Karpas-422 (cell line): ENCODE measurements at regions not wholly inside any gene's neighbourhood (a gene's known extent, or its start where the extent isn't known, plus 50 kb on each side); places are given as distances from the start of the nearest gene placed in this dataset.

Source experiments
- DNase-seq: peaks from one replicate; pipeline ENCODE4 v3.0.0-alpha.2; 2015
- H2AFZ ChIP-seq: fragments of 200-600 bp; sonication (generic); 2 replicates; pipeline ENCODE4 v1.6.1; 2014; ENCODE audit warnings: antibody characterized with exemption, low read length, mixed read lengths
- H3K27ac ChIP-seq: fragments of 200-600 bp; sonication (generic); 2 replicates; pipeline ENCODE4 v1.5.1; 2014; ENCODE audit warnings: mild to moderate bottlenecking, low read length, moderate library complexity
- H3K27me3 ChIP-seq: fragments of 200-600 bp; sonication (generic); 2 replicates; pipeline ENCODE4 v1.6.1; 2014; ENCODE audit warnings: low read length, mixed read lengths
- H3K36me3 ChIP-seq: fragments of 200-600 bp; sonication (generic); 2 replicates; pipeline ENCODE4 v1.6.1; 2014; ENCODE audit warnings: low read length, mixed read lengths; ENCODE audit not compliant: insufficient read depth
- H3K4me1 ChIP-seq: fragments of 200-600 bp; sonication (generic); 2 replicates; pipeline ENCODE4 v1.6.1; 2014; ENCODE audit warnings: mild to moderate bottlenecking, low read length, mixed read lengths
- H3K4me2 ChIP-seq: fragments of 200-600 bp; sonication (generic); 2 replicates; pipeline ENCODE4 v1.6.1; 2014; ENCODE audit warnings: low read length, low read depth, mild to moderate bottlenecking; ENCODE audit not compliant: poor library complexity, severe bottlenecking
- H3K4me3 ChIP-seq: fragments of 200-600 bp; sonication (generic); 2 replicates; pipeline ENCODE4 v1.5.1; 2014; ENCODE audit warnings: mild to moderate bottlenecking, antibody characterized with exemption, low read length, mixed read lengths
- H3K79me2 ChIP-seq: fragments of 200-600 bp; sonication (generic); 2 replicates; pipeline ENCODE4 v1.6.1; 2014; ENCODE audit warnings: mild to moderate bottlenecking, low read length, mixed read lengths
- H3K9ac ChIP-seq: fragments of 200-600 bp; sonication (generic); 2 replicates; pipeline ENCODE4 v1.6.0; 2014; ENCODE audit warnings: low read length
- H3K9me2 ChIP-seq: fragments of 200-600 bp; sonication (generic), shearing (Covaris generic); replicated peaks from 2 replicates; pipeline ENCODE4 v1.6.0; 2014; ENCODE audit warnings: mild to moderate bottlenecking, low read length, moderate library complexity; ENCODE audit not compliant: insufficient read depth
- H3K9me3 ChIP-seq: fragments of 300-700, 200-600 bp; sonication (generic); 2 replicates; pipeline ENCODE4 v1.6.1; 2014; ENCODE audit warnings: low read length, mixed read lengths
- H4K20me1 ChIP-seq: fragments of 200-600 bp; sonication (generic); 2 replicates; pipeline ENCODE4 v1.6.1; 2014; ENCODE audit warnings: mild to moderate bottlenecking, antibody characterized with exemption, low read length, low read depth; ENCODE audit not compliant: insufficient read depth

- no peaks in the 10 kb centered on the region for H3K4me1 ChIP-seq
Measured at GRCh38 chr11:91188484-91188883, 965.6 kb upstream of the CHORDC1 start.

DNA sequence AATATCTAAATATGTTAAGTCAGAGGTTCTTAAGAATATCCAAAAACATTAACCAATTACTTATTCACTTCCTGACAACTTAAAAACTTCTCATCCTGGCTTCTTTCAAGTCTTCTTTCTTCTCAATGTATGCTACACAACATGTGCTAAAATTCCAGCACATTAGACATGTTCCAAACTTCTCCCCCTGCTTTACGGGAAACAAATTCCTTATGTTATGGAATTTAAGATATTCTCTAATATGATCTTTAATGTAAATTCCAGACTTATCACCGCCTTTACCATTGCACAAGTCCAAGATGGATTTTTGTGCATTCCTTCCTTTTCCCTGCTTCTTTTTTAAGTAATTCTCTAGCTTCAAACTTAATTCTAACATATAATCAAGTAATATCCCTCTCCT, 964.5 kb upstream of the CHORDC1 start:
- no peaks in the 10 kb centered on the region for H3K36me3 ChIP-seq
- no peaks in the 10 kb centered on the region for H4K20me1 ChIP-seq
- H3K9me2 ChIP-seq = no peaks in the 10 kb centered on the region; the same call in 1 of the 2 replicates
- no peak overlapping the region for H3K4me3 ChIP-seq
- no peaks in the 10 kb centered on the region for H3K27me3 ChIP-seq
- H2AFZ ChIP-seq = no peak overlapping the region
- H3K79me2 ChIP-seq = no peaks in the 10 kb centered on the region
- DNase-seq = no peak
- peaks cover 12% of the 10 kb centered on the region for H3K9me3 ChIP-seq
- H3K27ac ChIP-seq = no peak overlapping the region
- no peak overlapping the region for H3K9ac ChIP-seq
- H3K4me2 ChIP-seq = no peak overlapping the region
- H3K4me1 ChIP-seq = no peaks in the 10 kb centered on the region

More at GRCh38 chr11:91188484-91188883, 965.6 kb upstream of the CHORDC1 start:
- Histone ChIP-seq H3K27ac (no peak overlapping the region), H3K27me3 (no peaks in the 10 kb centered on the region), H3K36me3 (no peaks in the 10 kb centered on the region), H3K9me2 (no peaks in the 10 kb centered on the region; the same call in 1 of the 2 replicates), H3K4me2 (no peak overlapping the region), H2AFZ (no peak overlapping the region; the same call in 1 of the 2 replicates), H3K9me3 (peaks cover 12% of the 10 kb centered on the region), H3K4me3 (no peak overlapping the region), H4K20me1 (no peaks in the 10 kb centered on the region), H3K9ac (no peak overlapping the region), H3K79me2 (no peaks in the 10 kb centered on the region)
- DNase-seq = no peak

DNA sequence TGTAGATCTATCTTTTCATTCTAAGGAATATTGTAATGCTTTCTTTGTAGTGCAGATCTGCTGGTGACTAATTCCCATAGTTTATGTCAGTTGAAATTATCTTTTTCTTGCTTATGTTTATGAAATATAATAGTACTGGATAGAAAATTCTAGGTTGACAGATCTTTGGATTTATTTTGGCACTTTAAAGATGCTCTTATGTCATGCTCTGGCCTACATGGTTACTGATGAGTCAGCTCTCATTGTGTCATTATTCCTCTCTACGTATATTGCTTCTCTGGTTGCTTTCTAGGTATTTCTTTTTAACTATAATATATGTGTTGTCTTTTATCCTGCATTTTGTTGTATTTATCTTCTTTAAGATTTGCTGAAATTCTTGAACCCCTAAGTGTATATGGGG, 955.5 kb upstream of the CHORDC1 start:
- Histone ChIP-seq H3K9ac (no peak overlapping the region), H3K4me3 (no peak overlapping the region), H3K9me3 (no peaks in the 10 kb centered on the region; the same call in none of the 2 replicates), H3K27ac (no peak overlapping the region), H3K9me2 (no peaks in the 10 kb centered on the region), H3K27me3 (no peaks in the 10 kb centered on the region), H3K4me1 (no peaks in the 10 kb centered on the region), H3K4me2 (no peak overlapping the region), H4K20me1 (no peaks in the 10 kb centered on the region), H2AFZ (no peak overlapping the region), H3K36me3 (no peaks in the 10 kb centered on the region), H3K79me2 (no peaks in the 10 kb centered on the region)
- DNase-seq = no peak

DNA sequence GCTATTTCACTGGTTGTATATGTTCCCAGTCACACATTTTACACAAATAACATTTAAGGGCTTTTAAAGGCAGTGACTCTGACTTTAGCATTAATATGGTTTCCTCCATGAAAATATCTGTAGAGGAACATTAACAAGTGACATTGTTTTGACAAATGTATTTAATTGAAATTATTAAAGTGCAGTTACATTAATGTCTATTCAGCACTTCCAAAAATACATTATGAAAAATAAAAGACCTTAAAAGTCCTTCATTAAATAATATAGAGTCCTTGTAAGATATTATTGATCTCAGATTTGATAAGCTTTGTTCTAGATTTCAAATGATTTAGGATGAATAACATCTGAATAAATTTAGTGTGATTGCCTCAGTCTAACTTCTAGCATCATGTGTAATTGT, 951.9 kb upstream of the CHORDC1 start:
- H3K4me1 ChIP-seq = no peaks in the 10 kb centered on the region
- H4K20me1 ChIP-seq = no peaks in the 10 kb centered on the region
- no peaks in the 10 kb centered on the region for H3K79me2 ChIP-seq
- no peak for DNase-seq
- H3K4me2 ChIP-seq = no peak overlapping the region
- no peaks in the 10 kb centered on the region for H3K27me3 ChIP-seq
- no peak overlapping the region for H3K27ac ChIP-seq
- H3K9me2 ChIP-seq = no peaks in the 10 kb centered on the region
- no peaks in the 10 kb centered on the region for H3K36me3 ChIP-seq
- H3K4me3 ChIP-seq = no peak overlapping the region
- no peaks in the 10 kb centered on the region; the same call in 1 of the 2 replicates for H3K9me3 ChIP-seq
- H3K9ac ChIP-seq = no peak overlapping the region
- no peak overlapping the region for H2AFZ ChIP-seq

- DNase-seq = no peak
- Histone ChIP-seq H3K27me3 (no peaks in the 10 kb centered on the region), H3K79me2 (no peaks in the 10 kb centered on the region), H4K20me1 (no peaks in the 10 kb centered on the region), H3K4me1 (no peaks in the 10 kb centered on the region), H3K36me3 (no peaks in the 10 kb centered on the region), H2AFZ (no peak overlapping the region), H3K27ac (no peak overlapping the region), H3K9me2 (no peaks in the 10 kb centered on the region), H3K4me3 (no peak overlapping the region), H3K4me2 (no peak overlapping the region), H3K9ac (no peak overlapping the region), H3K9me3 (no peaks in the 10 kb centered on the region)
Measured at GRCh38 chr11:91174193-91174592, 951.3 kb upstream of the CHORDC1 start.

- Histone ChIP-seq H3K79me2 (no peaks in the 10 kb centered on the region), H3K9ac (no peak overlapping the region), H3K4me2 (no peak overlapping the region), H3K4me1 (no peaks in the 10 kb centered on the region), H3K4me3 (no peak overlapping the region), H3K9me3 (no peaks in the 10 kb centered on the region), H3K36me3 (no peaks in the 10 kb centered on the region), H3K27ac (no peak overlapping the region), H4K20me1 (no peaks in the 10 kb centered on the region), H3K27me3 (no peaks in the 10 kb centered on the region), H3K9me2 (no peaks in the 10 kb centered on the region), H2AFZ (no peak overlapping the region)
- DNase-seq = no peak
Measured at GRCh38 chr11:91173701-91174100, 950.9 kb upstream of the CHORDC1 start.

GRCh38 chr11:91170711-91171110, 947.9 kb upstream of the CHORDC1 start:
- Histone ChIP-seq H3K79me2 (no peaks in the 10 kb centered on the region), H3K27me3 (no peaks in the 10 kb centered on the region), H3K27ac (no peak overlapping the region), H3K4me3 (no peak overlapping the region), H3K4me1 (no peaks in the 10 kb centered on the region), H3K4me2 (no peak overlapping the region), H2AFZ (no peak overlapping the region), H3K9me3 (no peaks in the 10 kb centered on the region), H3K36me3 (no peaks in the 10 kb centered on the region), H4K20me1 (no peaks in the 10 kb centered on the region), H3K9me2 (0 out of 2 replicates have a peak, but pooled peaks cover 5% of the 10 kb centered on the region), H3K9ac (no peak overlapping the region)
- no peak for DNase-seq

DNA sequence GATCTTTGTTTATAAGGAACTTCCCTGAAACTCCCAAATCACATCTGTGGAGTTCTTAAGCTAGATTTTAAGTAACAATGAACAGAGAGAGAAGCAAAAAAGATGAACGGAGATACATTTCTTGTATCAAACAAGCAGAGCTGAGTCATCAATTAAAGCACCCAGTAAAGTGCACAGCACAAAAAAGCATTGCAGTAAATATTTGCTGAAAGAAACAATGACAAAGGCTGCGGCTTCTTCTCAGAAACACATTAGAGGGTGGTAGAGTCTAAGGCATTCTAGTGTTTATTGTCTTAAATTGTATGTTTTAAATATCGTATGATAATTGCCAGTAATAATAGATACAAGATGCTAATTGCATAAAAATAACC, 941.6 kb upstream of the CHORDC1 start:
- H3K27ac ChIP-seq = no peak overlapping the region
- H3K4me3 ChIP-seq = no peak overlapping the region
- H2AFZ ChIP-seq = no peak overlapping the region
- H3K9me2 ChIP-seq = 0 out of 2 replicates have a peak, but pooled peaks cover 5% of the 10 kb centered on the region
- H3K4me1 ChIP-seq = no peaks in the 10 kb centered on the region
- H4K20me1 ChIP-seq = no peaks in the 10 kb centered on the region
- no peaks in the 10 kb centered on the region for H3K36me3 ChIP-seq
- no peak for DNase-seq
- H3K4me2 ChIP-seq = no peak overlapping the region
- no peak overlapping the region for H3K9ac ChIP-seq
- no peaks in the 10 kb centered on the region; the same call in 1 of the 2 replicates for H3K27me3 ChIP-seq
- H3K79me2 ChIP-seq = no peaks in the 10 kb centered on the region
- H3K9me3 ChIP-seq = no peaks in the 10 kb centered on the region
